A673 (cell line): ENCODE measurements at regions not wholly inside any gene's neighbourhood (a gene's known extent, or its start where the extent isn't known, plus 50 kb on each side); places are given as distances from the start of the nearest gene placed in this dataset.

Experiments
- EZH2 ChIP-seq: fragments of 200-600 bp; sonication (generic); IDR thresholded peaks from 2 replicates; pipeline ENCODE4 v1.6.1; 2017; ENCODE audit warnings: borderline replicate concordance, low read depth, mild to moderate bottlenecking, mixed read lengths, antibody characterized with exemption, low read length; ENCODE audit not compliant: poor library complexity, severe bottlenecking
- TF ChIP-seq, protein P1 (sequence below): fragments of 300-800, 200-600 bp; sonication (generic); conservative IDR thresholded peaks from 2 replicates; pipeline ENCODE4 v1.5.1; 2017; ENCODE audit warnings: low read depth, mild to moderate bottlenecking, antibody characterized with exemption, low read length, moderate library complexity, mixed read lengths

DNA sequence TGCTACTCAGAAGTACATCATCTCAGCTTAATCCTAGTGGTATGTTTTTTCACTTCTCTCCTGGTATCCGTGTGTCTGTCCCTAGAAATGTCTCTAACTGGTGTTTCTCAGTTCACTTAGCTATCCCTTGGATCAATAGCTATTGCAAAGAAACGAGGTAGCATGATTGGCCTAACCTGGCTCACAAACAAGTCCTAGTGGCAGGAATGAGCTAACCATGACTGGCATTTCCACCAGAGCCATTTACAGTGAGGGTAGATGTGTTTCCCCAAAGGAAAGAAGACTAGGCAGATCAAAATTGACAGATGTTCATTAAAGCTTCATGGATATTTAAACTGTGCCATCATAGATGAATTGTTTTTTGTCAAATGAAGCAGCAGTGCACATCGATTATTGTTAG lies 82.5 kb downstream of the PALM2AKAP2 start:
- TF ChIP-seq, protein P1, sequence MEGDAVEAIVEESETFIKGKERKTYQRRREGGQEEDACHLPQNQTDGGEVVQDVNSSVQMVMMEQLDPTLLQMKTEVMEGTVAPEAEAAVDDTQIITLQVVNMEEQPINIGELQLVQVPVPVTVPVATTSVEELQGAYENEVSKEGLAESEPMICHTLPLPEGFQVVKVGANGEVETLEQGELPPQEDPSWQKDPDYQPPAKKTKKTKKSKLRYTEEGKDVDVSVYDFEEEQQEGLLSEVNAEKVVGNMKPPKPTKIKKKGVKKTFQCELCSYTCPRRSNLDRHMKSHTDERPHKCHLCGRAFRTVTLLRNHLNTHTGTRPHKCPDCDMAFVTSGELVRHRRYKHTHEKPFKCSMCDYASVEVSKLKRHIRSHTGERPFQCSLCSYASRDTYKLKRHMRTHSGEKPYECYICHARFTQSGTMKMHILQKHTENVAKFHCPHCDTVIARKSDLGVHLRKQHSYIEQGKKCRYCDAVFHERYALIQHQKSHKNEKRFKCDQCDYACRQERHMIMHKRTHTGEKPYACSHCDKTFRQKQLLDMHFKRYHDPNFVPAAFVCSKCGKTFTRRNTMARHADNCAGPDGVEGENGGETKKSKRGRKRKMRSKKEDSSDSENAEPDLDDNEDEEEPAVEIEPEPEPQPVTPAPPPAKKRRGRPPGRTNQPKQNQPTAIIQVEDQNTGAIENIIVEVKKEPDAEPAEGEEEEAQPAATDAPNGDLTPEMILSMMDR: no peak
- no peak for TF ChIP-seq EZH2
